ENCODE measurements at regions not wholly inside any gene's neighbourhood (a gene's known extent, or its start where the extent isn't known, plus 50 kb on each side); places are given as distances from the start of the nearest gene placed in this dataset.
"Not testable (repeated sequence)": the region's sequence is repeated elsewhere in the genome, so short reads cannot be mapped to it uniquely, and the experiment has no call there.

- TF ChIP-seq, protein P1, sequence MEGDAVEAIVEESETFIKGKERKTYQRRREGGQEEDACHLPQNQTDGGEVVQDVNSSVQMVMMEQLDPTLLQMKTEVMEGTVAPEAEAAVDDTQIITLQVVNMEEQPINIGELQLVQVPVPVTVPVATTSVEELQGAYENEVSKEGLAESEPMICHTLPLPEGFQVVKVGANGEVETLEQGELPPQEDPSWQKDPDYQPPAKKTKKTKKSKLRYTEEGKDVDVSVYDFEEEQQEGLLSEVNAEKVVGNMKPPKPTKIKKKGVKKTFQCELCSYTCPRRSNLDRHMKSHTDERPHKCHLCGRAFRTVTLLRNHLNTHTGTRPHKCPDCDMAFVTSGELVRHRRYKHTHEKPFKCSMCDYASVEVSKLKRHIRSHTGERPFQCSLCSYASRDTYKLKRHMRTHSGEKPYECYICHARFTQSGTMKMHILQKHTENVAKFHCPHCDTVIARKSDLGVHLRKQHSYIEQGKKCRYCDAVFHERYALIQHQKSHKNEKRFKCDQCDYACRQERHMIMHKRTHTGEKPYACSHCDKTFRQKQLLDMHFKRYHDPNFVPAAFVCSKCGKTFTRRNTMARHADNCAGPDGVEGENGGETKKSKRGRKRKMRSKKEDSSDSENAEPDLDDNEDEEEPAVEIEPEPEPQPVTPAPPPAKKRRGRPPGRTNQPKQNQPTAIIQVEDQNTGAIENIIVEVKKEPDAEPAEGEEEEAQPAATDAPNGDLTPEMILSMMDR (IDR thresholded peaks at IDR 0.05) = no peak
- no peak for TF ChIP-seq POLR2A (IDR thresholded peaks at IDR 0.05)
- DNase-seq (no peak), ATAC-seq (no peak)
- 19 to 29% (median 24%) methylated on average over 2 of the region's 2 CpGs for WGBS, 4 donors
- intact Hi-C loops (cut with DNase I) = no loop called here
- Histone ChIP-seq H3K4me1 (no peaks in the 10 kb centered on the region), H3K4me3 (no peak overlapping the region), H3K9me3 (peaks cover 0 to 4% (median 0%) of the 10 kb centered on the region in 12 donors), H3K36me3 (no peaks in the 10 kb centered on the region), H3K27me3 (no peaks in the 10 kb centered on the region), H3K27ac (no peak overlapping the region)
Observed at GRCh38 chr7:125279961-125280360, 350.3 kb upstream of the POT1 start.

GRCh38 chr7:125278318-125278717 lies 348.7 kb upstream of the POT1 start:
- Histone ChIP-seq H3K27ac (no peak overlapping the region), H3K27me3 (no peaks in the 10 kb centered on the region), H3K4me1 (no peaks in the 10 kb centered on the region), H3K4me3 (no peak overlapping the region), H3K36me3 (no peaks in the 10 kb centered on the region), H3K9me3 (peaks cover 0 to 12% (median 0%) of the 10 kb centered on the region in 12 donors)
- intact Hi-C loops (cut with DNase I) = no loop called here
- 73 to 77% (median 74%) methylated on average over 1 of the region's 1 CpG for WGBS, 4 donors
- ATAC-seq (no peak), DNase-seq (no peak)
- no peak for TF ChIP-seq POLR2A (IDR thresholded peaks at IDR 0.05)
- TF ChIP-seq, protein P1 (IDR thresholded peaks at IDR 0.05) = no peak

GRCh38 chr7:125274742-125275141 lies 345.1 kb upstream of the POT1 start:
- WGBS, 4 donors = 91 to 95% (median 92%) methylated on average over 6 of the region's 6 CpGs
- H3K27me3 ChIP-seq; intact Hi-C loops (cut with DNase I): not testable (repeated sequence)

GRCh38 chr7:125264174-125264856 lies 334.7 kb upstream of the POT1 start:
- H3K4me1 ChIP-seq; H3K27ac ChIP-seq; intact Hi-C loops (cut with DNase I); H3K4me3 ChIP-seq; H3K36me3 ChIP-seq; H3K9me3 ChIP-seq; H3K27me3 ChIP-seq; DNase-seq; ATAC-seq: not testable (repeated sequence)
- 93 to 96% (median 94%) methylated on average over 13 of the region's 13 CpGs for WGBS, 4 donors

More at GRCh38 chr7:125274742-125275141, 345.1 kb upstream of the POT1 start:
- not testable (repeated sequence) for DNase-seq, H3K4me1 ChIP-seq, H3K4me3 ChIP-seq, H3K36me3 ChIP-seq, H3K27ac ChIP-seq, ATAC-seq
- peaks cover 0 to 20% (median 0%) of the 10 kb centered on the region in 12 donors for H3K9me3 ChIP-seq

DNA sequence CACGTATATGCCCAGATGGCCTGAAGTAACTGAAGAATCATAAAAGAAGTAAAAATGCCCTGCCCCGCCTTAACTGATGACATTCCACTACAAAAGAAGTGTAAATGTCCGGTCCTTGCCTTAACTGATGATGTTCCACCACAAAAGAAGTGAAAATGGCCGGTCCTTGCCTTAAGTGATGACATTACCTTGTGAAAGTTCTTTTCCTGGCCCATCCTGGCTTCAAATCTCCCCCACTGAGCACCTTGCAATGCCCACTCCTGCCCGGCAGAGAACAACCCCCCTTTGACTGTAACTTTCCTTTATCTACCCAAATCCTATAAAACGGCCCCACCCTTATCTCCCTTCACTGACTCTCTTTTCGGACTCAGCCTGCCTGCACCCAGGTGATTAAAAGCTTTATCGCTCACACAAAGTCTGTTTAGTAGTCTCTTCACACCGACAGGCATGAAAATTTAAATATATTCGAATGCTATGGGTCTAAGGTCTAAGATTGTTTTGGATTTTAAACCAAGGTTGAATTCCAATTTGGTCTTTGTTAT lies 329.3 kb upstream of the POT1 start:
- ATAC-seq; H3K27ac ChIP-seq; intact Hi-C loops (cut with DNase I); H3K36me3 ChIP-seq; H3K9me3 ChIP-seq; H3K27me3 ChIP-seq; DNase-seq; H3K4me1 ChIP-seq; H3K4me3 ChIP-seq: not testable (repeated sequence)
- WGBS, 4 donors = 76 to 82% (median 81%) methylated on average over 10 of the region's 10 CpGs

- ATAC-seq = no peak
- Histone ChIP-seq H3K9me3 (no peaks in the 10 kb centered on the region), H3K4me1 (no peaks in the 10 kb centered on the region), H3K36me3 (no peaks in the 10 kb centered on the region), H3K27ac (no peak overlapping the region), H3K4me3 (no peak overlapping the region), H3K27me3 (no peaks in the 10 kb centered on the region)
- WGBS, 4 donors = 70 to 78% (median 74%) methylated on average over 2 of the region's 2 CpGs
- DNase-seq = no peak
- TF ChIP-seq, protein P1 (IDR thresholded peaks at IDR 0.05) = no peak
- TF ChIP-seq POLR2A (IDR thresholded peaks at IDR 0.05) = no peak
- intact Hi-C loops (cut with DNase I) = no loop called here
Observed at GRCh38 chr7:125257617-125258016, 328.0 kb upstream of the POT1 start.
